HG02938 (cell line): ENCODE measurements at regions not wholly inside any gene's neighbourhood (a gene's known extent, or its start where the extent isn't known, plus 50 kb on each side); places are given as distances from the start of the nearest gene placed in this dataset.
"Not testable (repeated sequence)": the region's sequence is repeated elsewhere in the genome, so short reads cannot be mapped to it uniquely, and the experiment has no call there.

Experiments
- ATAC-seq: cut with Tn5 transposase; IDR thresholded peaks from one replicate; pipeline ENCODE4 v1.9.1; 2021; ENCODE audit warnings: mild to moderate bottlenecking, moderate library complexity; ENCODE audit not compliant: unreplicated experiment

- ATAC-seq = not testable (repeated sequence)
Measured at GRCh38 chr15:84152381-84152979, 83.1 kb upstream of the GOLGA6L4 start.

GRCh38 chr15:84153655-84154140 lies 81.9 kb upstream of the GOLGA6L4 start:
- not testable (repeated sequence) for ATAC-seq

- ATAC-seq = not testable (repeated sequence)
Measured at GRCh38 chr15:84154314-84154713, 81.3 kb upstream of the GOLGA6L4 start.

GRCh38 chr15:84154787-84155186 lies 80.8 kb upstream of the GOLGA6L4 start:
- ATAC-seq = not testable (repeated sequence)

GRCh38 chr15:84155792-84156587 lies 79.6 kb upstream of the GOLGA6L4 start:
- not testable (repeated sequence) for ATAC-seq

GRCh38 chr15:84156588-84156840 lies 79.1 kb upstream of the GOLGA6L4 start:
- ATAC-seq = not testable (repeated sequence)

GRCh38 chr15:84157056-84157632 lies 78.4 kb upstream of the GOLGA6L4 start:
- not testable (repeated sequence) for ATAC-seq

- not testable (repeated sequence) for ATAC-seq
Measured at GRCh38 chr15:84157857-84158256, 77.7 kb upstream of the GOLGA6L4 start.

- not testable (repeated sequence) for ATAC-seq
Measured at GRCh38 chr15:84159346-84160269, 76.0 kb upstream of the GOLGA6L4 start.

- not testable (repeated sequence) for ATAC-seq
Measured at GRCh38 chr15:84164423-84165292, 70.9 kb upstream of the GOLGA6L4 start.

- ATAC-seq = not testable (repeated sequence)
Measured at GRCh38 chr15:84170029-84170428, 65.5 kb upstream of the GOLGA6L4 start.

GRCh38 chr15:84173231-84173610 lies 62.4 kb upstream of the GOLGA6L4 start:
- not testable (repeated sequence) for ATAC-seq
